ENCODE measurements at regions not wholly inside any gene's neighbourhood (a gene's known extent, or its start where the extent isn't known, plus 50 kb on each side); places are given as distances from the start of the nearest gene placed in this dataset.
A peak's percentile ranks its signal among the peaks of the same experiment; 100 is the strongest.

GRCh38 chr2:199136681-199137080 is 321.1 kb downstream of the SATB2 start:
- Histone ChIP-seq H3K9ac (ENCODE audit: low read depth, low read length, poor library complexity) (no peak overlapping the region), H3K27ac (replicated peaks; ENCODE audit: low read length) (no peak overlapping the region), H4K8ac (ENCODE audit: low read depth, low read length) (no peak overlapping the region), H3K36me3 (replicated peaks in 1 of 2; ENCODE audit: control insufficient read depth in 2 of 2, insufficient read depth in 2 of 2, low read length in 2 of 2) (no peaks in the 10 kb centered on the region), H2BK15ac (ENCODE audit: low read length) (no peak overlapping the region), H3K23ac (ENCODE audit: low read depth, low read length, poor library complexity) (no peak overlapping the region), H3K4me1 (ENCODE audit: control insufficient read depth in 2 of 2, insufficient read depth in 1 of 2, low read depth in 1 of 2, low read length in 2 of 2) (no peaks in the 10 kb centered on the region), H2BK5ac (ENCODE audit: low read length) (no peak overlapping the region), H2AK5ac (ENCODE audit: low read depth, low read length) (no peak overlapping the region), H2AFZ (ENCODE audit: low read length) (no peak overlapping the region), H3K79me1 (ENCODE audit: low read depth, low read length) (no peaks in the 10 kb centered on the region), H3K27me3 (ENCODE audit: control insufficient read depth in 3 of 3, insufficient read depth in 3 of 3, low read depth in 1 of 3, low read length in 3 of 3) (no peaks in the 10 kb centered on the region), H2BK12ac (ENCODE audit: low read length) (no peak overlapping the region), H4K91ac (ENCODE audit: low read depth, low read length, poor library complexity) (no peak overlapping the region), H3K4me3 (ENCODE audit: low read length in 2 of 2) (no peak overlapping the region), H3K18ac (ENCODE audit: low read length) (no peak overlapping the region), H3K4ac (ENCODE audit: low read length) (no peak overlapping the region), H3K14ac (ENCODE audit: low read length) (no peak overlapping the region), H3K4me2 (ENCODE audit: insufficient read depth, low read length, poor library complexity, severe bottlenecking) (no peak overlapping the region), H3K9me3 (replicated peaks in 1 of 2; ENCODE audit: control insufficient read depth in 2 of 2, insufficient read depth in 1 of 2, low read depth in 1 of 2, low read length in 2 of 2) (peaks cover 0 to 2% of the 10 kb centered on the region in 2 donors), H2BK120ac (ENCODE audit: low read depth, low read length) (no peak overlapping the region)
- DNase-seq (ENCODE audit: low spot score) = no peak

- H3K23ac ChIP-seq (ENCODE audit: low read depth, low read length, poor library complexity) = no peak overlapping the region
- peaks cover 0 to 2% of the 10 kb centered on the region in 2 donors for H3K9me3 ChIP-seq (replicated peaks in 1 of 2; ENCODE audit: control insufficient read depth in 2 of 2, insufficient read depth in 1 of 2, low read depth in 1 of 2, low read length in 2 of 2)
- H2BK5ac ChIP-seq (ENCODE audit: low read length) = no peak overlapping the region
- H2BK12ac ChIP-seq (ENCODE audit: low read length) = no peak overlapping the region
- no peak overlapping the region for H3K27ac ChIP-seq (replicated peaks; ENCODE audit: low read length)
- H3K27me3 ChIP-seq (ENCODE audit: control insufficient read depth in 3 of 3, insufficient read depth in 3 of 3, low read depth in 1 of 3, low read length in 3 of 3) = no peaks in the 10 kb centered on the region
- H3K4me3 ChIP-seq (ENCODE audit: low read length in 2 of 2) = no peak overlapping the region
- no peak overlapping the region for H2BK15ac ChIP-seq (ENCODE audit: low read length)
- H3K36me3 ChIP-seq (replicated peaks in 1 of 2; ENCODE audit: control insufficient read depth in 2 of 2, insufficient read depth in 2 of 2, low read length in 2 of 2) = no peaks in the 10 kb centered on the region
- H4K91ac ChIP-seq (ENCODE audit: low read depth, low read length, poor library complexity) = no peak overlapping the region
- H3K79me1 ChIP-seq (ENCODE audit: low read depth, low read length) = no peaks in the 10 kb centered on the region
- H3K4me1 ChIP-seq (ENCODE audit: control insufficient read depth in 2 of 2, insufficient read depth in 1 of 2, low read depth in 1 of 2, low read length in 2 of 2) = peaks cover 0 to under 1% of the 10 kb centered on the region in 2 donors
- DNase-seq (ENCODE audit: low spot score) = no peak
- H3K18ac ChIP-seq (ENCODE audit: low read length) = no peak overlapping the region
- no peak overlapping the region for H3K4me2 ChIP-seq (ENCODE audit: insufficient read depth, low read length, poor library complexity, severe bottlenecking)
- no CpG with 5 or more reads among the region's 4 CpGs for WGBS, 2 donors (ENCODE audit: extremely low coverage in 2 of 2, insufficient read length in 2 of 2, insufficient replicate concordance in 1 of 2)
- H2AFZ ChIP-seq (ENCODE audit: low read length) = no peak overlapping the region
- no peak overlapping the region for H2BK120ac ChIP-seq (ENCODE audit: low read depth, low read length)
- no peak overlapping the region for H2AK5ac ChIP-seq (ENCODE audit: low read depth, low read length)
- no peak overlapping the region for H3K4ac ChIP-seq (ENCODE audit: low read length)
- no peak overlapping the region for H4K8ac ChIP-seq (ENCODE audit: low read depth, low read length)
- no peak overlapping the region for H3K9ac ChIP-seq (ENCODE audit: low read depth, low read length, poor library complexity)
- H3K14ac ChIP-seq (ENCODE audit: low read length) = no peak overlapping the region
These were observed 321.5 kb downstream of the SATB2 start for GRCh38 chr2:199136242-199136641.

- no peak overlapping the region for H3K4me3 ChIP-seq (ENCODE audit: low read length in 2 of 2)
- no peaks in the 10 kb centered on the region for H3K9me3 ChIP-seq (replicated peaks in 1 of 2; ENCODE audit: control insufficient read depth in 2 of 2, insufficient read depth in 1 of 2, low read depth in 1 of 2, low read length in 2 of 2)
- no peak overlapping the region for H4K8ac ChIP-seq (ENCODE audit: low read depth, low read length)
- H2BK15ac ChIP-seq (ENCODE audit: low read length) = no peak overlapping the region
- DNase-seq (ENCODE audit: low spot score) = no peak
- no peak overlapping the region for H2BK120ac ChIP-seq (ENCODE audit: low read depth, low read length)
- H3K79me1 ChIP-seq (ENCODE audit: low read depth, low read length) = no peaks in the 10 kb centered on the region
- no peak overlapping the region for H3K23ac ChIP-seq (ENCODE audit: low read depth, low read length, poor library complexity)
- no peak overlapping the region for H3K27ac ChIP-seq (replicated peaks; ENCODE audit: low read length)
- H3K36me3 ChIP-seq (replicated peaks in 1 of 2; ENCODE audit: control insufficient read depth in 2 of 2, insufficient read depth in 2 of 2, low read length in 2 of 2) = no peaks in the 10 kb centered on the region
- H4K91ac ChIP-seq (ENCODE audit: low read depth, low read length, poor library complexity) = no peak overlapping the region
- no peak overlapping the region for H2BK12ac ChIP-seq (ENCODE audit: low read length)
- no peak overlapping the region for H2AFZ ChIP-seq (ENCODE audit: low read length)
- no peaks in the 10 kb centered on the region for H3K27me3 ChIP-seq (ENCODE audit: control insufficient read depth in 3 of 3, insufficient read depth in 3 of 3, low read depth in 1 of 3, low read length in 3 of 3)
- no peak overlapping the region for H3K9ac ChIP-seq (ENCODE audit: low read depth, low read length, poor library complexity)
- H3K14ac ChIP-seq (ENCODE audit: low read length) = no peak overlapping the region
- no peak overlapping the region for H2BK5ac ChIP-seq (ENCODE audit: low read length)
- WGBS, 2 donors (ENCODE audit: extremely low coverage in 2 of 2, insufficient read length in 2 of 2, insufficient replicate concordance in 1 of 2) = no CpG with 5 or more reads among the region's 3 CpGs
- no peak overlapping the region for H2AK5ac ChIP-seq (ENCODE audit: low read depth, low read length)
- H3K18ac ChIP-seq (ENCODE audit: low read length) = no peak overlapping the region
- peaks cover 1 to 6% of the 10 kb centered on the region in 2 donors for H3K4me1 ChIP-seq (ENCODE audit: control insufficient read depth in 2 of 2, insufficient read depth in 1 of 2, low read depth in 1 of 2, low read length in 2 of 2)
- H3K4me2 ChIP-seq (ENCODE audit: insufficient read depth, low read length, poor library complexity, severe bottlenecking) = no peak overlapping the region
- H3K4ac ChIP-seq (ENCODE audit: low read length) = no peak overlapping the region
These were observed 325.9 kb downstream of the SATB2 start for GRCh38 chr2:199131876-199132275.

GRCh38 chr2:199131136-199131655 is 326.5 kb downstream of the SATB2 start:
- Histone ChIP-seq H3K4ac (ENCODE audit: low read length) (no peak overlapping the region), H2AK5ac (ENCODE audit: low read depth, low read length) (no peak overlapping the region), H4K91ac (ENCODE audit: low read depth, low read length, poor library complexity) (no peak overlapping the region), H3K14ac (ENCODE audit: low read length) (no peak overlapping the region), H3K4me3 (ENCODE audit: low read length in 2 of 2) (no peak overlapping the region), H3K79me1 (ENCODE audit: low read depth, low read length) (no peaks in the 10 kb centered on the region), H3K9me3 (replicated peaks in 1 of 2; ENCODE audit: control insufficient read depth in 2 of 2, insufficient read depth in 1 of 2, low read depth in 1 of 2, low read length in 2 of 2) (no peaks in the 10 kb centered on the region), H3K18ac (ENCODE audit: low read length) (no peak overlapping the region), H2BK15ac (ENCODE audit: low read length) (no peak overlapping the region), H2BK120ac (ENCODE audit: low read depth, low read length) (no peak overlapping the region), H3K4me1 (ENCODE audit: control insufficient read depth in 2 of 2, insufficient read depth in 1 of 2, low read depth in 1 of 2, low read length in 2 of 2) (peaks cover 1 to 6% of the 10 kb centered on the region in 2 donors), H2BK5ac (ENCODE audit: low read length) (no peak overlapping the region), H3K27me3 (ENCODE audit: control insufficient read depth in 3 of 3, insufficient read depth in 3 of 3, low read depth in 1 of 3, low read length in 3 of 3) (no peaks in the 10 kb centered on the region), H2BK12ac (ENCODE audit: low read length) (no peak overlapping the region), H3K23ac (ENCODE audit: low read depth, low read length, poor library complexity) (no peak overlapping the region), H3K27ac (replicated peaks; ENCODE audit: low read length) (no peak overlapping the region), H4K8ac (ENCODE audit: low read depth, low read length) (no peak overlapping the region), H3K36me3 (replicated peaks in 1 of 2; ENCODE audit: control insufficient read depth in 2 of 2, insufficient read depth in 2 of 2, low read length in 2 of 2) (no peaks in the 10 kb centered on the region), H3K9ac (ENCODE audit: low read depth, low read length, poor library complexity) (no peak overlapping the region), H3K4me2 (ENCODE audit: insufficient read depth, low read length, poor library complexity, severe bottlenecking) (no peak overlapping the region), H2AFZ (ENCODE audit: low read length) (peak overlapping the region; percentile 62)
- no peak for DNase-seq (ENCODE audit: low spot score)
- no CpG with 5 or more reads among the region's 5 CpGs for WGBS, 2 donors (ENCODE audit: extremely low coverage in 2 of 2, insufficient read length in 2 of 2, insufficient replicate concordance in 1 of 2)
